Smooth muscle cell (in vitro differentiated cells): ENCODE measurements at regions not wholly inside any gene's neighbourhood (a gene's known extent, or its start where the extent isn't known, plus 50 kb on each side); places are given as distances from the start of the nearest gene placed in this dataset.

Source experiments
- DNase-seq: peaks from one replicate; lab custom pipeline; 2025; ENCODE audit not compliant: unreplicated experiment; lab: John Stamatoyannopoulos, UW
- H2AFZ ChIP-seq: fragments of 200-600 bp; sonication (generic); 2 replicates; pipeline ENCODE4 v1.6.0; 2016; ENCODE audit warnings: antibody characterized with exemption, low read depth, mild to moderate bottlenecking
- H3F3A ChIP-seq: fragments of 200-600 bp; sonication (generic); 2 replicates; pipeline ENCODE4 v1.6.0; 2017; ENCODE audit warnings: antibody characterized with exemption, low read depth
- H3K27ac ChIP-seq: fragments of 200-600 bp; sonication (generic); 2 replicates; pipeline ENCODE4 v1.5.1; 2016; ENCODE audit warnings: low read depth, mild to moderate bottlenecking
- H3K27me3 ChIP-seq: fragments of 200-600 bp; sonication (generic); 2 replicates; pipeline ENCODE4 v1.6.1; 2016; ENCODE audit warnings: low read depth, mild to moderate bottlenecking
- H3K36me3 ChIP-seq: fragments of 200-600 bp; sonication (generic); 2 replicates; pipeline ENCODE4 v1.5.1; 2016; ENCODE audit warnings: low read depth
- H3K4me1 ChIP-seq: fragments of 200-600 bp; sonication (generic); 2 replicates; pipeline ENCODE4 v1.5.1; 2016; ENCODE audit warnings: low read depth
- H3K4me2 ChIP-seq: fragments of 200-600 bp; sonication (generic); 2 replicates; pipeline ENCODE4 v1.6.0; 2016; ENCODE audit warnings: mild to moderate bottlenecking
- H3K4me3 ChIP-seq: fragments of 200-600 bp; sonication (generic); 2 replicates; pipeline ENCODE4 v1.5.1; 2016; ENCODE audit warnings: mild to moderate bottlenecking
- H3K79me2 ChIP-seq: fragments of 200-600 bp; sonication (generic); 2 replicates; pipeline ENCODE4 v1.6.0; 2016; ENCODE audit warnings: low read depth, mild to moderate bottlenecking
- H3K9ac ChIP-seq: fragments of 200-600 bp; sonication (generic); 2 replicates; pipeline ENCODE4 v1.6.0; 2016; ENCODE audit warnings: low read depth
- H3K9me3 ChIP-seq: fragments of 200-600 bp; sonication (generic); replicated peaks from 2 replicates; pipeline ENCODE4 v1.5.1; 2016; ENCODE audit warnings: low read depth
- H4K20me1 ChIP-seq: fragments of 200-600 bp; sonication (generic); 2 replicates; pipeline ENCODE4 v1.6.0; 2016; ENCODE audit warnings: low read depth
- CTCF ChIP-seq: fragments of 200-600 bp; sonication (generic); IDR thresholded peaks from 2 replicates; pipeline ENCODE4 v1.5.1; 2017; ENCODE audit warnings: borderline replicate concordance, mild to moderate bottlenecking, antibody characterized with exemption; ENCODE audit not compliant: insufficient read depth, poor library complexity, severe bottlenecking
- WGBS: methylation state at CpG from one replicate; pipeline ENCODE4 v1.1.7; 2016; ENCODE audit warnings: low lambda C conversion rate; 5-methylcytosine and 5-hydroxymethylcytosine counted together

- no peak overlapping the region for H3K27ac ChIP-seq
- H3K36me3 ChIP-seq: no peaks in the 10 kb centered on the region
- no peak overlapping the region for H3K4me2 ChIP-seq
- H3K9me3 ChIP-seq: no peaks in the 10 kb centered on the region
- WGBS: 94% methylated on average over 5 of the region's 5 CpGs
- H3K79me2 ChIP-seq: no peaks in the 10 kb centered on the region
- H3F3A ChIP-seq: no peaks in the 10 kb centered on the region
- H3K9ac ChIP-seq: no peak overlapping the region
- no peak overlapping the region for H2AFZ ChIP-seq
- H3K4me3 ChIP-seq: no peak overlapping the region
- no peaks in the 10 kb centered on the region for H3K27me3 ChIP-seq
- no peaks in the 10 kb centered on the region for H3K4me1 ChIP-seq
- H4K20me1 ChIP-seq: no peaks in the 10 kb centered on the region
- TF ChIP-seq CTCF: no peak
- DNase-seq: no peak
Observed at GRCh38 chr2:217153510-217153909, 293.6 kb upstream of the TNP1 start.

GRCh38 chr2:217152831-217153230 lies 293.0 kb upstream of the TNP1 start:
- Histone ChIP-seq H3K27me3 (no peaks in the 10 kb centered on the region), H3K36me3 (no peaks in the 10 kb centered on the region), H3K79me2 (no peaks in the 10 kb centered on the region), H4K20me1 (no peaks in the 10 kb centered on the region), H3K9ac (no peak overlapping the region), H3K27ac (no peak overlapping the region), H3K4me2 (no peak overlapping the region), H3K4me3 (no peak overlapping the region), H3K9me3 (no peaks in the 10 kb centered on the region), H2AFZ (no peak overlapping the region), H3F3A (no peaks in the 10 kb centered on the region), H3K4me1 (peaks cover under 1% of the 10 kb centered on the region)
- no peak for TF ChIP-seq CTCF
- no peak for DNase-seq
- 83% methylated on average over 3 of the region's 3 CpGs for WGBS

- Histone ChIP-seq H3F3A (no peaks in the 10 kb centered on the region), H3K4me2 (no peak overlapping the region), H3K4me3 (no peak overlapping the region), H3K4me1 (peaks cover 8% of the 10 kb centered on the region), H2AFZ (no peak overlapping the region), H3K9me3 (no peaks in the 10 kb centered on the region), H3K27ac (no peak overlapping the region), H4K20me1 (no peaks in the 10 kb centered on the region), H3K9ac (no peak overlapping the region), H3K27me3 (no peaks in the 10 kb centered on the region), H3K36me3 (no peaks in the 10 kb centered on the region), H3K79me2 (no peaks in the 10 kb centered on the region)
- WGBS: 57% methylated on average over 10 of the region's 10 CpGs
- no peak for DNase-seq
- TF ChIP-seq CTCF: no peak
Observed at GRCh38 chr2:217151509-217152206, 291.8 kb upstream of the TNP1 start.

- no peaks in the 10 kb centered on the region for H3K9me3 ChIP-seq
- H3K27me3 ChIP-seq: no peaks in the 10 kb centered on the region
- no peak overlapping the region for H3K9ac ChIP-seq
- H3K79me2 ChIP-seq: no peaks in the 10 kb centered on the region
- H3K4me2 ChIP-seq: no peak overlapping the region
- H3K36me3 ChIP-seq: no peaks in the 10 kb centered on the region
- no peak overlapping the region for H2AFZ ChIP-seq
- no peak overlapping the region for H3K4me3 ChIP-seq
- H4K20me1 ChIP-seq: no peaks in the 10 kb centered on the region
- peaks cover 8% of the 10 kb centered on the region for H3K4me1 ChIP-seq
- no peaks in the 10 kb centered on the region for H3F3A ChIP-seq
- WGBS: 69% methylated on average over 4 of the region's 4 CpGs
- no peak for DNase-seq
- H3K27ac ChIP-seq: no peak overlapping the region
- no peak for TF ChIP-seq CTCF
Observed at GRCh38 chr2:217150236-217150635, 290.4 kb upstream of the TNP1 start.
